ENCODE measurements at regions not wholly inside any gene's neighbourhood (a gene's known extent, or its start where the extent isn't known, plus 50 kb on each side); places are given as distances from the start of the nearest gene placed in this dataset.

DNA sequence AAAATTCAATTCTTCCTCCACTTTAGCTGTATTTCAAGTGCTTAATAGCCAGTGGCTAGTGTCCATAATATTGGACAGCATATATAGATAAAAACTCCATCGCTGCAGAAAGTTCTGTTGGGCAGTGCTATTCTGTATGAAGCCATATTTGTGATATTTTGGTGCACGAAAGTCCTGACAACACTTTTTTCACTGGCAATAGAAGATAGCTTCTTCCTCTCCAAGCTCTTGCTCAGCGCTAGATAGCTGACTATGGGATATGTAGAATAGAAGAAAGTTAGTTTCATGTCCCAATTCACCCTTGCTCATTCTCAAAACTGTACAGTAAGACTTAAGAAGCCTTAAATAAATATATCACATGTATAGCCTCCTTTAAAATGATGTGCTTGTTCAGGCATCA lies 269.9 kb downstream of the TLR4 start:
- TF ChIP-seq CTCF (IDR thresholded peaks at IDR 0.05) (no peak), POLR2A (IDR thresholded peaks at IDR 0.05) (no peak)
